SH-SY5Y (cell line): ENCODE measurements at regions not wholly inside any gene's neighbourhood (a gene's known extent, or its start where the extent isn't known, plus 50 kb on each side); places are given as distances from the start of the nearest gene placed in this dataset.

ENCODE experiments used
- GATA2 ChIP-seq: IDR thresholded peaks from 2 replicates; pipeline ENCODE4 v1.6.1; 2011; ENCODE audit warnings: mild to moderate bottlenecking, low read depth, low read length
- GATA3 ChIP-seq: IDR thresholded peaks from 2 replicates; pipeline ENCODE4 v1.6.1; 2011; ENCODE audit warnings: low read depth, mild to moderate bottlenecking, low read length, moderate library complexity

- peak; percentile 80 for TF ChIP-seq GATA3
- peak; percentile 78 for TF ChIP-seq GATA2
Observed at GRCh38 chr5:164487939-164488338, 982.5 kb downstream of the MAT2B start.

GRCh38 chr5:164497311-164498064, 992.1 kb downstream of the MAT2B start:
- TF ChIP-seq GATA2 (no peak), GATA3 (no peak)

- TF ChIP-seq GATA2 = no peak
- TF ChIP-seq GATA3 = no peak
Observed at GRCh38 chr5:164498438-164498837, 993.0 kb downstream of the MAT2B start.

GRCh38 chr5:164500856-164501255, 995.4 kb downstream of the MAT2B start:
- TF ChIP-seq GATA3 (no peak), GATA2 (no peak)

- TF ChIP-seq GATA3 = no peak
- TF ChIP-seq GATA2 = no peak
Observed at GRCh38 chr5:164501344-164501743, 995.9 kb downstream of the MAT2B start.

GRCh38 chr5:164504141-164504772, 998.8 kb downstream of the MAT2B start:
- TF ChIP-seq GATA3 (no peak), GATA2 (no peak)

- TF ChIP-seq GATA3 = no peak
- peak; percentile 73 for TF ChIP-seq GATA2
Observed at GRCh38 chr5:164505791-164506190, 1000.4 kb downstream of the MAT2B start.

GRCh38 chr5:164518067-164518740, 1012.8 kb downstream of the MAT2B start:
- TF ChIP-seq GATA2 = peak; percentile 83
- peak; percentile 88 for TF ChIP-seq GATA3

- no peak for TF ChIP-seq GATA3
- no peak for TF ChIP-seq GATA2
Observed at GRCh38 chr5:164518741-164519080, 1013.3 kb downstream of the MAT2B start.

GRCh38 chr5:164532235-164532900, 1026.9 kb downstream of the MAT2B start:
- TF ChIP-seq GATA2 = no peak
- no peak for TF ChIP-seq GATA3

- TF ChIP-seq GATA2 = no peak
- no peak for TF ChIP-seq GATA3
Observed at GRCh38 chr5:164540174-164540573, 1034.8 kb downstream of the MAT2B start.

- TF ChIP-seq GATA2 (no peak), GATA3 (no peak)
Observed at GRCh38 chr5:164545507-164545906, 1040.1 kb downstream of the MAT2B start.

- TF ChIP-seq GATA2 (no peak), GATA3 (no peak)
Observed at GRCh38 chr5:164553851-164554250, 1048.4 kb downstream of the MAT2B start.

- TF ChIP-seq GATA3 = no peak
- no peak for TF ChIP-seq GATA2
Observed at GRCh38 chr5:164555809-164556208, 1050.4 kb downstream of the MAT2B start.
